B cell (primary cell): ENCODE measurements at regions not wholly inside any gene's neighbourhood (a gene's known extent, or its start where the extent isn't known, plus 50 kb on each side); places are given as distances from the start of the nearest gene placed in this dataset.
"Not testable (repeated sequence)": the region's sequence is repeated elsewhere in the genome, so short reads cannot be mapped to it uniquely, and the experiment has no call there.

Experiments
- CTCF ChIP-seq: fragments of 200-600 bp; IDR thresholded peaks from one replicate; pipeline ENCODE4 v1.8.0; 2022; ENCODE audit warnings: antibody characterized with exemption, mild to moderate bottlenecking
- EZH2 ChIP-seq: IDR thresholded peaks from 2 replicates; pipeline ENCODE4 v1.6.1; 2012; ENCODE audit warnings: borderline replicate concordance, low read depth, mild to moderate bottlenecking, moderate library complexity, low read length; ENCODE audit not compliant: insufficient read depth, poor library complexity, severe bottlenecking

- not testable (repeated sequence) for TF ChIP-seq CTCF, EZH2
Observed at GRCh38 chr6:167421944-167422343, 97.1 kb downstream of the TTLL2 start.
